Endothelial cell of umbilical vein (primary cell): ENCODE measurements at regions not wholly inside any gene's neighbourhood (a gene's known extent, or its start where the extent isn't known, plus 50 kb on each side); places are given as distances from the start of the nearest gene placed in this dataset.

Experiments
- CTCF ChIP-seq, 2 donors: IDR thresholded peaks; 1 replicate in 1 of 2; 2 replicates in 1 of 2; pipeline ENCODE4 v1.5.1; 2011; ENCODE audit warnings: low read length in 2 of 2, mild to moderate bottlenecking in 2 of 2, moderate library complexity in 2 of 2, control low read depth in 1 of 2, inconsistent platforms in 1 of 2, low read depth in 1 of 2; ENCODE audit not compliant: insufficient read depth in 1 of 2; ENCODE audit errors: extremely low read depth in 1 of 2
- EZH2 ChIP-seq: IDR thresholded peaks from 2 replicates; pipeline ENCODE4 v1.6.1; 2012; ENCODE audit warnings: borderline replicate concordance, low read depth, mild to moderate bottlenecking, moderate library complexity, low read length, inconsistent platforms; ENCODE audit not compliant: severe bottlenecking
- FOS ChIP-seq: IDR thresholded peaks from 2 replicates; pipeline ENCODE4 v1.6.1; 2011; ENCODE audit warnings: mild to moderate bottlenecking, low read length, moderate library complexity, borderline replicate concordance; ENCODE audit not compliant: insufficient read depth
- GATA2 ChIP-seq: IDR thresholded peaks from 2 replicates; pipeline ENCODE4 v1.7.0; 2011; ENCODE audit warnings: low read depth, mild to moderate bottlenecking, moderate library complexity, mixed read lengths, low read length; ENCODE audit not compliant: insufficient read length, insufficient read depth
- JUN ChIP-seq: IDR thresholded peaks from 2 replicates; pipeline ENCODE4 v1.6.1; 2011; ENCODE audit warnings: borderline replicate concordance, low read depth; ENCODE audit not compliant: insufficient read length, insufficient read depth
- MAX ChIP-seq: IDR thresholded peaks from 2 replicates; pipeline ENCODE4 v1.6.1; 2011; ENCODE audit not compliant: insufficient read depth, insufficient read length
- MYC ChIP-seq: IDR thresholded peaks from one replicate; pipeline ENCODE4 v1.6.1; 2011; ENCODE audit warnings: mild to moderate bottlenecking, low read depth, low read length
- POLR2A ChIP-seq: IDR thresholded peaks from 2 replicates; pipeline ENCODE4 v1.6.1; 2012; ENCODE audit warnings: low read depth, mild to moderate bottlenecking, control low read depth, low read length
- POLR2AphosphoS5 ChIP-seq: IDR thresholded peaks from 2 replicates; pipeline ENCODE4 v1.6.1; 2012; ENCODE audit warnings: low read depth, mild to moderate bottlenecking, control low read depth, low read length, moderate library complexity; ENCODE audit not compliant: insufficient read depth

- no peak for TF ChIP-seq POLR2AphosphoS5
- no peak for TF ChIP-seq POLR2A
- no peak for TF ChIP-seq CTCF (IDR thresholded peaks at IDR 0.05; ENCODE audit: extremely low read depth in 1 of 2, insufficient read depth in 1 of 2, low read depth in 1 of 2, low read length in 2 of 2)
- TF ChIP-seq EZH2, result no peak
- TF ChIP-seq MAX, result no peak
- TF ChIP-seq FOS, result no peak
- no peak for TF ChIP-seq MYC
- TF ChIP-seq GATA2, result no peak
- no peak for TF ChIP-seq JUN
These were observed 315.8 kb upstream of the POU3F3 start for GRCh38 chr2:104538077-104538476.
